EL (cell line): ENCODE measurements at regions not wholly inside any gene's neighbourhood (a gene's known extent, or its start where the extent isn't known, plus 50 kb on each side); places are given as distances from the start of the nearest gene placed in this dataset.

Experiments
- DNase-seq: peaks from one replicate; pipeline ENCODE4 v3.0.0-alpha.2; 2016

GRCh38 chr4:152109531-152110509 lies 349.0 kb upstream of the GATB start:
- DNase-seq: peak; percentile 5

GRCh38 chr4:152107736-152108500 lies 347.1 kb upstream of the GATB start:
- DNase-seq: no peak

- DNase-seq: peak; percentile 50
These were observed 346.0 kb upstream of the GATB start for GRCh38 chr4:152106781-152107321.

GRCh38 chr4:152106113-152106763 lies 345.4 kb upstream of the GATB start:
- peak; percentile 97 for DNase-seq

GRCh38 chr4:152104901-152105357 lies 344.1 kb upstream of the GATB start:
- no peak for DNase-seq

GRCh38 chr4:152104356-152104755 lies 343.5 kb upstream of the GATB start:
- DNase-seq: no peak

GRCh38 chr4:152103181-152103901 lies 342.5 kb upstream of the GATB start:
- no peak for DNase-seq

GRCh38 chr4:152102436-152103000 lies 341.7 kb upstream of the GATB start:
- DNase-seq: no peak

- peak; percentile 77 for DNase-seq
These were observed 341.0 kb upstream of the GATB start for GRCh38 chr4:152101556-152102435.

GRCh38 chr4:152100379-152101201 lies 339.8 kb upstream of the GATB start:
- DNase-seq: no peak

GRCh38 chr4:152099981-152100378 lies 339.2 kb upstream of the GATB start:
- no peak for DNase-seq

GRCh38 chr4:152099555-152099954 lies 338.7 kb upstream of the GATB start:
- DNase-seq: no peak

GRCh38 chr4:152099061-152099425 lies 338.2 kb upstream of the GATB start:
- no peak for DNase-seq

- no peak for DNase-seq
These were observed 337.7 kb upstream of the GATB start for GRCh38 chr4:152098365-152099060.

- no peak for DNase-seq
These were observed 336.6 kb upstream of the GATB start for GRCh38 chr4:152097371-152097770.

- DNase-seq: no peak
These were observed 334.9 kb upstream of the GATB start for GRCh38 chr4:152095701-152096070.

- DNase-seq: peak; percentile 68
These were observed 334.3 kb upstream of the GATB start for GRCh38 chr4:152094970-152095700.

- no peak for DNase-seq
These were observed 330.6 kb upstream of the GATB start for GRCh38 chr4:152091405-152091804.

GRCh38 chr4:152090543-152090942 lies 329.7 kb upstream of the GATB start:
- DNase-seq: no peak
